DLD1 (cell line): ENCODE measurements at regions not wholly inside any gene's neighbourhood (a gene's known extent, or its start where the extent isn't known, plus 50 kb on each side); places are given as distances from the start of the nearest gene placed in this dataset.
"Not testable (repeated sequence)": the region's sequence is repeated elsewhere in the genome, so short reads cannot be mapped to it uniquely, and the experiment has no call there.

ENCODE experiments used
- in situ Hi-C: cut with HindIII; loops from 2 replicates; pipeline ENCODE4 v1.10.0; 2017; ENCODE audit warnings: low sequenced_read_pairs

- in situ Hi-C loops, result no loop called here
Measured at GRCh38 chr9:129416821-129417539, 203.9 kb downstream of the C9orf50 start.

GRCh38 chr9:129415942-129416651, 204.8 kb downstream of the C9orf50 start:
- in situ Hi-C loops, result no loop called here

- in situ Hi-C loops, result no loop called here
Measured at GRCh38 chr9:129414993-129415941, 205.6 kb downstream of the C9orf50 start.

GRCh38 chr9:129414377-129414992, 206.4 kb downstream of the C9orf50 start:
- in situ Hi-C loops, result no loop called here

GRCh38 chr9:129413537-129414376, 207.1 kb downstream of the C9orf50 start:
- in situ Hi-C loops, result no loop called here

- in situ Hi-C loops, result no loop called here
Measured at GRCh38 chr9:129412814-129413536, 207.9 kb downstream of the C9orf50 start.

GRCh38 chr9:129412176-129412813, 208.6 kb downstream of the C9orf50 start:
- in situ Hi-C loops, result not testable (repeated sequence)

GRCh38 chr9:129411501-129412175, 209.3 kb downstream of the C9orf50 start:
- in situ Hi-C loops, result no loop called here

- in situ Hi-C loops, result no loop called here
Measured at GRCh38 chr9:129410226-129410625, 210.7 kb downstream of the C9orf50 start.

GRCh38 chr9:129408535-129409215, 212.2 kb downstream of the C9orf50 start:
- in situ Hi-C loops, result no loop called here

- in situ Hi-C loops, result no loop called here
Measured at GRCh38 chr9:129407905-129408452, 212.9 kb downstream of the C9orf50 start.

- in situ Hi-C loops, result no loop called here
Measured at GRCh38 chr9:129406278-129407225, 214.3 kb downstream of the C9orf50 start.

- in situ Hi-C loops, result no loop called here
Measured at GRCh38 chr9:129405827-129406213, 215.1 kb downstream of the C9orf50 start.

- in situ Hi-C loops, result no loop called here
Measured at GRCh38 chr9:129405089-129405826, 215.6 kb downstream of the C9orf50 start.

- in situ Hi-C loops, result no loop called here
Measured at GRCh38 chr9:129404621-129405020, 216.3 kb downstream of the C9orf50 start.
